ENCODE measurements at regions not wholly inside any gene's neighbourhood (a gene's known extent, or its start where the extent isn't known, plus 50 kb on each side); places are given as distances from the start of the nearest gene placed in this dataset.

GRCh38 chr1:72724951-72725861 lies 442.9 kb upstream of the NEGR1 start:
- DNase-seq, result no peak

GRCh38 chr1:72705921-72706320 lies 423.6 kb upstream of the NEGR1 start:
- no peak for DNase-seq

GRCh38 chr1:72704841-72705477 lies 422.6 kb upstream of the NEGR1 start:
- no peak for DNase-seq

- no peak for DNase-seq
These were observed 415.1 kb upstream of the NEGR1 start for GRCh38 chr1:72697410-72697809.

- DNase-seq, result no peak
These were observed 411.6 kb upstream of the NEGR1 start for GRCh38 chr1:72693899-72694298.

GRCh38 chr1:72693376-72693775 lies 411.0 kb upstream of the NEGR1 start:
- no peak for DNase-seq

GRCh38 chr1:72690871-72691270 lies 408.5 kb upstream of the NEGR1 start:
- DNase-seq, result no peak

GRCh38 chr1:72678683-72679082 lies 396.3 kb upstream of the NEGR1 start:
- no peak for DNase-seq

GRCh38 chr1:72670902-72671301 lies 388.6 kb upstream of the NEGR1 start:
- peak; percentile 24 for DNase-seq

GRCh38 chr1:72662918-72663317 lies 380.6 kb upstream of the NEGR1 start:
- DNase-seq, result no peak

GRCh38 chr1:72650843-72651435 lies 368.6 kb upstream of the NEGR1 start:
- DNase-seq, result no peak

GRCh38 chr1:72649991-72650390 lies 367.7 kb upstream of the NEGR1 start:
- DNase-seq, result no peak

- DNase-seq, result no peak
These were observed 367.0 kb upstream of the NEGR1 start for GRCh38 chr1:72649211-72649888.

- no peak for DNase-seq
These were observed 366.1 kb upstream of the NEGR1 start for GRCh38 chr1:72648465-72648864.

- no peak for DNase-seq
These were observed 360.8 kb upstream of the NEGR1 start for GRCh38 chr1:72643142-72643541.

GRCh38 chr1:72637593-72637992 lies 355.3 kb upstream of the NEGR1 start:
- DNase-seq, result no peak

- no peak for DNase-seq
These were observed 354.3 kb upstream of the NEGR1 start for GRCh38 chr1:72636631-72637030.

GRCh38 chr1:72635719-72636118 lies 353.4 kb upstream of the NEGR1 start:
- no peak for DNase-seq

- no peak for DNase-seq
These were observed 352.6 kb upstream of the NEGR1 start for GRCh38 chr1:72634946-72635345.

- no peak for DNase-seq
These were observed 349.1 kb upstream of the NEGR1 start for GRCh38 chr1:72631449-72631848.

GRCh38 chr1:72623299-72623708 lies 341.0 kb upstream of the NEGR1 start:
- DNase-seq, result peak; percentile 66

- no peak for DNase-seq
These were observed 338.1 kb upstream of the NEGR1 start for GRCh38 chr1:72620453-72620852.

GRCh38 chr1:72606216-72606810 lies 324.0 kb upstream of the NEGR1 start:
- no peak for DNase-seq
